SK-N-SH (cell line): ENCODE measurements at regions not wholly inside any gene's neighbourhood (a gene's known extent, or its start where the extent isn't known, plus 50 kb on each side); places are given as distances from the start of the nearest gene placed in this dataset.

Experiments
- CTCF ChIA-PET: fragments of 300-600, 350-600 bp; formaldehyde crosslinking; extraction: SDS; loops from one replicate; lab custom pipeline; 2021; lab: Yijun Ruan, JAX
- POLR2A ChIA-PET: fragments of 350-600 bp; sonication (Branson Sonifier 250); formaldehyde crosslinking; extraction: SDS; loops from one replicate; lab custom pipeline; 2020; ENCODE audit warnings: antibody characterized with exemption, inconsistent platforms; lab: Yijun Ruan, JAX
- DNase-seq: peaks from one replicate; pipeline ENCODE4 v3.0.0; 2012
- H2AFZ ChIP-seq: fragments of 200-600 bp; sonication (generic); 2 replicates; pipeline ENCODE4 v1.8.1; 2016; ENCODE audit warnings: antibody characterized with exemption, mild to moderate bottlenecking, low read depth
- H3F3A ChIP-seq: fragments of 200-600 bp; sonication (generic); replicated peaks from 2 replicates; pipeline ENCODE3; 2016; ENCODE audit warnings: antibody characterized with exemption, mild to moderate bottlenecking; ENCODE audit not compliant: insufficient read depth
- H3K27ac ChIP-seq, 2 experiments: fragments of 200-500 bp in 1 of 2; fragments of 200-600 bp in 1 of 2; sonication (Bioruptor generic) in 1 of 2; sonication (generic), shearing (Covaris generic) in 1 of 2; 2 replicates each; pipeline versions ENCODE4 v1.5.1 to v1.6.1; 2014 to 2016; ENCODE audit warnings: low read depth in 2 of 2, inconsistent platforms in 1 of 2, low read length in 1 of 2, mild to moderate bottlenecking in 1 of 2, mixed read lengths in 1 of 2
- H3K27me3 ChIP-seq: fragments of 200-600 bp; sonication (generic), shearing (Covaris generic); 2 replicates; pipeline ENCODE4 v1.6.1; 2016; ENCODE audit warnings: mixed run types; ENCODE audit not compliant: insufficient read depth
- H3K36me3 ChIP-seq, 2 experiments: fragments of 200-500 bp in 1 of 2; fragments of 200-600 bp in 1 of 2; sonication (Bioruptor generic) in 1 of 2; sonication (generic) in 1 of 2; replicated peaks in 1 of 2; 2 replicates each; pipeline versions ENCODE3 to v1.5.1; 2014 to 2016; ENCODE audit warnings: low read length in 1 of 2, mild to moderate bottlenecking in 1 of 2; ENCODE audit not compliant: insufficient read depth in 2 of 2, control insufficient read depth in 1 of 2
- H3K4me1 ChIP-seq, 2 experiments: fragments of 200-500 bp in 1 of 2; fragments of 200-600 bp in 1 of 2; sonication (Bioruptor generic) in 1 of 2; sonication (generic), shearing (Covaris generic) in 1 of 2; 2 replicates each; pipeline versions ENCODE4 v1.5.1 to v1.6.1; 2014 to 2016; ENCODE audit warnings: low read depth in 1 of 2, low read length in 1 of 2, mixed run types in 1 of 2; ENCODE audit not compliant: insufficient read depth in 2 of 2, control insufficient read depth in 1 of 2
- H3K4me2 ChIP-seq: fragments of 200-600 bp; sonication (generic), shearing (Covaris generic); 2 replicates; pipeline ENCODE4 v1.6.1; 2017; ENCODE audit warnings: mixed run types
- H3K4me3 ChIP-seq, 2 experiments: fragments of 200-500 bp in 1 of 2; fragments of 200-600 bp in 1 of 2; sonication (Bioruptor generic) in 1 of 2; sonication (generic), shearing (Covaris generic) in 1 of 2; 2 replicates each; pipeline versions ENCODE4 v1.5.1 to v1.8.1; 2014 to 2016; ENCODE audit warnings: low read depth in 2 of 2, inconsistent platforms in 1 of 2, low read length in 1 of 2, mild to moderate bottlenecking in 1 of 2, mixed read lengths in 1 of 2, moderate library complexity in 1 of 2
- H3K79me2 ChIP-seq: fragments of 200-600 bp; sonication (generic); 2 replicates; pipeline ENCODE4 v1.8.1; 2017; ENCODE audit warnings: mild to moderate bottlenecking; ENCODE audit not compliant: insufficient read depth
- H3K9ac ChIP-seq: fragments of 200-600 bp; sonication (generic); 2 replicates; pipeline ENCODE4 v1.6.1; 2017; ENCODE audit warnings: mixed run types
- H3K9me2 ChIP-seq: fragments of 200-600 bp; sonication (generic); 2 replicates; pipeline ENCODE4 v1.6.1; 2017; ENCODE audit warnings: mixed run types
- H3K9me3 ChIP-seq: fragments of 200-600 bp; sonication (generic); 2 replicates; pipeline ENCODE4 v1.6.1; 2017; ENCODE audit warnings: mixed run types, mild to moderate bottlenecking, moderate library complexity
- H4K20me1 ChIP-seq: fragments of 200-600 bp; sonication (generic); 2 replicates; pipeline ENCODE4 v1.6.1; 2017; ENCODE audit warnings: mild to moderate bottlenecking, mixed run types; ENCODE audit not compliant: insufficient read depth
- FOSL2 ChIP-seq: IDR thresholded peaks from 2 replicates; pipeline ENCODE4 v1.4.0; 2012; ENCODE audit warnings: low read depth, mild to moderate bottlenecking, moderate library complexity, borderline replicate concordance
- FOXJ3 ChIP-seq: sonication (generic); formaldehyde crosslinking; IDR thresholded peaks from 2 replicates; pipeline ENCODE4 v1.5.1; 2020; ENCODE audit warnings: mild to moderate bottlenecking, missing genetic modification reagents
- MAX ChIP-seq: IDR thresholded peaks from 2 replicates; pipeline ENCODE4 v1.4.0; 2012; ENCODE audit warnings: low read depth
- MXI1 ChIP-seq: IDR thresholded peaks from 2 replicates; pipeline ENCODE4 v1.6.1; 2012; ENCODE audit warnings: mild to moderate bottlenecking, low read depth, low read length, improper control_type of control experiment
- PBX3 ChIP-seq: IDR thresholded peaks from 2 replicates; pipeline ENCODE4; 2012
- RCOR1 ChIP-seq: fragments of 150-350 bp; IDR thresholded peaks from 2 replicates; pipeline ENCODE4 v1.6.1; 2017; ENCODE audit warnings: antibody characterized with exemption, low read length
- REST ChIP-seq: IDR thresholded peaks from 2 replicates; pipeline ENCODE4 v1.6.1; 2012; ENCODE audit warnings: mild to moderate bottlenecking, low read depth, low read length, moderate library complexity
- SMC3 ChIP-seq: IDR thresholded peaks from 2 replicates; pipeline ENCODE4 v1.6.1; 2012; ENCODE audit warnings: low read depth, low read length, improper control_type of control experiment
- TCF12 ChIP-seq: IDR thresholded peaks from 2 replicates; pipeline ENCODE4 v1.4.0; 2012
- WGBS: methylation state at CpG from one replicate; pipeline ENCODE4 v1.1.6; 2017; ENCODE audit warnings: low lambda C conversion rate; 5-methylcytosine and 5-hydroxymethylcytosine counted together

GRCh38 chrX:142503967-142504643, 299.0 kb upstream of the MAGEC2 start:
- CTCF ChIA-PET: no interaction called here
- Histone ChIP-seq H3K4me1 (no peaks in the 10 kb centered on the region), H3K27ac (no peak overlapping the region), H3K79me2 (no peaks in the 10 kb centered on the region), H3K4me3 (no peak overlapping the region), H3K4me2 (no peak overlapping the region), H4K20me1 (no peaks in the 10 kb centered on the region), H3F3A (no peaks in the 10 kb centered on the region), H3K27me3 (no peaks in the 10 kb centered on the region), H3K9me3 (no peaks in the 10 kb centered on the region), H3K9me2 (no peaks in the 10 kb centered on the region), H3K36me3 (no peaks in the 10 kb centered on the region), H3K9ac (no peak overlapping the region)
- no peak for DNase-seq
- TF ChIP-seq RCOR1: no peak
- TF ChIP-seq, all 33 proteins: peak for 0
- H2AFZ ChIP-seq: no peak overlapping the region
- 5% methylated on average over 5 of the region's 5 CpGs for WGBS
- POLR2A ChIA-PET: no interaction called here

- Histone ChIP-seq H3K27me3 (no peaks in the 10 kb centered on the region), H3K9me3 (no peaks in the 10 kb centered on the region), H3K4me1 (no peaks in the 10 kb centered on the region), H3K36me3 (no peaks in the 10 kb centered on the region), H3K4me3 (no peak overlapping the region), H3K9ac (no peak overlapping the region), H2AFZ (no peak overlapping the region), H4K20me1 (no peaks in the 10 kb centered on the region), H3K79me2 (no peaks in the 10 kb centered on the region), H3K9me2 (no peaks in the 10 kb centered on the region), H3K4me2 (no peak overlapping the region), H3F3A (no peaks in the 10 kb centered on the region), H3K27ac (no peak overlapping the region)
- CTCF ChIA-PET: no interaction called here
- WGBS: 7% methylated on average over 2 of the region's 2 CpGs
- no peak for DNase-seq
- POLR2A ChIA-PET: no interaction called here
- TF ChIP-seq MAX: no peak
- TF ChIP-seq REST: no peak
- TF ChIP-seq FOSL2: no peak
- TF ChIP-seq TCF12: no peak
- no peak for TF ChIP-seq PBX3
- TF ChIP-seq MXI1: no peak
- TF ChIP-seq SMC3: no peak
- TF ChIP-seq FOXJ3 (CRISPR knock-in tag): no peak
Observed at GRCh38 chrX:142502441-142502840, 297.4 kb upstream of the MAGEC2 start.
